ENCODE measurements at regions not wholly inside any gene's neighbourhood (a gene's known extent, or its start where the extent isn't known, plus 50 kb on each side); places are given as distances from the start of the nearest gene placed in this dataset.

- Histone ChIP-seq H3K27me3 (ENCODE audit: insufficient read depth, poor library complexity, severe bottlenecking) (peaks cover 2% of the 10 kb centered on the region), H3K4me3 (replicated peaks; ENCODE audit: insufficient read depth, low read length) (no peak overlapping the region), H3K27ac (replicated peaks) (no peak overlapping the region)
- TF ChIP-seq POLR2AphosphoS5 (IDR thresholded peaks at IDR 0.05; ENCODE audit: low read depth), result no peak
- TF ChIP-seq, protein P1, sequence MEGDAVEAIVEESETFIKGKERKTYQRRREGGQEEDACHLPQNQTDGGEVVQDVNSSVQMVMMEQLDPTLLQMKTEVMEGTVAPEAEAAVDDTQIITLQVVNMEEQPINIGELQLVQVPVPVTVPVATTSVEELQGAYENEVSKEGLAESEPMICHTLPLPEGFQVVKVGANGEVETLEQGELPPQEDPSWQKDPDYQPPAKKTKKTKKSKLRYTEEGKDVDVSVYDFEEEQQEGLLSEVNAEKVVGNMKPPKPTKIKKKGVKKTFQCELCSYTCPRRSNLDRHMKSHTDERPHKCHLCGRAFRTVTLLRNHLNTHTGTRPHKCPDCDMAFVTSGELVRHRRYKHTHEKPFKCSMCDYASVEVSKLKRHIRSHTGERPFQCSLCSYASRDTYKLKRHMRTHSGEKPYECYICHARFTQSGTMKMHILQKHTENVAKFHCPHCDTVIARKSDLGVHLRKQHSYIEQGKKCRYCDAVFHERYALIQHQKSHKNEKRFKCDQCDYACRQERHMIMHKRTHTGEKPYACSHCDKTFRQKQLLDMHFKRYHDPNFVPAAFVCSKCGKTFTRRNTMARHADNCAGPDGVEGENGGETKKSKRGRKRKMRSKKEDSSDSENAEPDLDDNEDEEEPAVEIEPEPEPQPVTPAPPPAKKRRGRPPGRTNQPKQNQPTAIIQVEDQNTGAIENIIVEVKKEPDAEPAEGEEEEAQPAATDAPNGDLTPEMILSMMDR (IDR thresholded peaks at IDR 0.05; ENCODE audit: insufficient read depth, low read length), result no peak
- TF ChIP-seq SPI1 (IDR thresholded peaks at IDR 0.05; ENCODE audit: borderline replicate concordance, low read depth), result peak; percentile 52; the same call in 1 of the 2 replicates
- DNase-seq (ENCODE audit: low read depth in 1 of 2, low spot score in 1 of 2), result peak in 1 of 2 experiments; percentile 17
These were observed 76.4 kb upstream of the DRD2 start for GRCh38 chr11:113551645-113552044.

DNA sequence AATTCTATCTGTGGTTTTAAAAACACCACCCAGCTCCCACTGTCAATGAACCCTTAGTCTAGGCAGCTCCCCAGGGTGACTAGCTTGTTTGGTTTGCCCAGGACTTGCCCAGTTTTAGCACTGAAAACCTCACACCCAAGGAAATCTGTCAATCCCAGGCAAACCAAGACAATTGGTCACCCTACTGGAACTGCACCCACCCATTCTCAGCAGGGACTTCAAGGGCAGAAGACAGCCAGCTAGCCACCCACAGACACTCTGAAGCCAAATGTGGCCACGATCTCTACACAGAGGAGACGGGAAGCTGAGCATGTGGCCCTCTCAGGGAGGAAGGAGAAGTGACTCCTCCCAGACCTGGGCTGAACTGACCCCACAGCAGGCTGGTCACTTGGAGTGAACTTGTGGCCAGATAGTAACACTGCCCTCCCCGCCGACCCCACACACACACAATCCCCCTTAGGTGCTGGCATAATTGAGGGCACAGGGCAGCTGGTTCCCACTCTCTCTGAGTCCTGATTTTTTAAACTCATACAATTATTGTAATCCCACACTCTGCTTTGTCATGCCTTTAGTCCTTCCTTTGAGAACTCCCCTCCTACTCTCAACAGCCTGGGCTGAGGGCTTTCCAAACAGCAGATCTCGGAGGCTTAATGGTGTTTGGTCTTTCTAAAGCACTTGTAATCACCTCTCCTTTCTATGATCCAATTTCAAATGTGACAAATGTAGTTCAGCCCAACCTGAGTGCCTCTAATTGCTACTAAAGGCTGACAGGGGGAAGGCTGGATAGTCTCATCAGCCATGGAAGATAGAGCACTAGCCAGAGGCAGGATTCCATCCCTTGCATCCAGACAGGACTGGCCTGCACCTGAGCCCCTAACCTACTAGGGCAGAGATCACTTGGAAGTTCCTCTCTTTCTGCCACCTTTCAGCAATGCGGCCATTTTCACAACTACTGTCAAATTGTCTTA, 74.7 kb upstream of the DRD2 start:
- peaks cover 7% of the 10 kb centered on the region for H3K27me3 ChIP-seq (ENCODE audit: insufficient read depth, poor library complexity, severe bottlenecking)
- TF ChIP-seq, protein P1 (IDR thresholded peaks at IDR 0.05; ENCODE audit: insufficient read depth, low read length), result no peak
- TF ChIP-seq REST (IDR thresholded peaks at IDR 0.05; ENCODE audit: insufficient replicate concordance, low read depth) (no peak), GABPA (IDR thresholded peaks at IDR 0.05; ENCODE audit: low read depth) (no peak), SPI1 (IDR thresholded peaks at IDR 0.05; ENCODE audit: borderline replicate concordance, low read depth) (no peak), POLR2AphosphoS5 (IDR thresholded peaks at IDR 0.05; ENCODE audit: low read depth) (no peak)
- DNase-seq (ENCODE audit: low read depth in 1 of 2, low spot score in 1 of 2), result no peak
- H3K27ac ChIP-seq (replicated peaks), result no peak overlapping the region
- H3K4me3 ChIP-seq (replicated peaks; ENCODE audit: insufficient read depth, low read length), result no peak overlapping the region

- DNase-seq (ENCODE audit: low read depth in 1 of 2, low spot score in 1 of 2), result no peak
- no peak overlapping the region for H3K27ac ChIP-seq (replicated peaks)
- no peak overlapping the region for H3K4me3 ChIP-seq (replicated peaks; ENCODE audit: insufficient read depth, low read length)
- H3K27me3 ChIP-seq (ENCODE audit: insufficient read depth, poor library complexity, severe bottlenecking), result peaks cover 7% of the 10 kb centered on the region
- TF ChIP-seq, protein P1 (IDR thresholded peaks at IDR 0.05; ENCODE audit: insufficient read depth, low read length), result no peak
These were observed 73.9 kb upstream of the DRD2 start for GRCh38 chr11:113549061-113549460.

DNA sequence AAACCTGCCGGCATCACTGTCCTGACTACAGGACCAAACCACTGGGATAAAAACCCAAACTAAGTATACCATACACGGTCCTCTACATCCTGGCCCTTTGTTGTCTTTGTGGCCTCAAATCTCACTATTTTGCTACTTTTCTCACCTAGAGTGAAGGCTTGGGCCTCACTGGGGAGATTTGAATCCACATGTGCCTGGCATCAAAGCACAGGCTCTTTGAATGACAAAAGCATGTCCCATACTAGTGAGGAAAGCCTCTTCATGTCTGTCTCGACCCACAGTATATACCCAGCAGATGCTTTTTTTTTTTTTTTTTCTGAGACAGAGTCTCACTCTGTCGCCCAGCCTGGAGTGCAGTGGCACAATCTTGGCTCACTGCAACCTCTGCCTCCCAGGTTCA, 72.5 kb upstream of the DRD2 start:
- Histone ChIP-seq H3K4me3 (replicated peaks; ENCODE audit: insufficient read depth, low read length) (no peak overlapping the region), H3K27ac (replicated peaks) (no peak overlapping the region), H3K27me3 (ENCODE audit: insufficient read depth, poor library complexity, severe bottlenecking) (peaks cover 7% of the 10 kb centered on the region)
- DNase-seq (ENCODE audit: low read depth in 1 of 2, low spot score in 1 of 2), result no peak
- TF ChIP-seq POLR2AphosphoS5 (IDR thresholded peaks at IDR 0.05; ENCODE audit: low read depth) (no peak), GABPA (IDR thresholded peaks at IDR 0.05; ENCODE audit: low read depth) (no peak), REST (IDR thresholded peaks at IDR 0.05; ENCODE audit: insufficient replicate concordance, low read depth) (no peak), SPI1 (IDR thresholded peaks at IDR 0.05; ENCODE audit: borderline replicate concordance, low read depth) (no peak)
- TF ChIP-seq, protein P1 (IDR thresholded peaks at IDR 0.05; ENCODE audit: insufficient read depth, low read length), result no peak

Measured in HL-60 (cell line).